ENCODE measurements at regions not wholly inside any gene's neighbourhood (a gene's known extent, or its start where the extent isn't known, plus 50 kb on each side); places are given as distances from the start of the nearest gene placed in this dataset.
A peak's percentile ranks its signal among the peaks of the same experiment; 100 is the strongest.

- no peak for DNase-seq (ENCODE audit: insufficient read length)
- FAIRE-seq = no peak
- TF ChIP-seq TAF1 (IDR thresholded peaks at IDR 0.05; ENCODE audit: borderline replicate concordance, low read depth, low read length) (no peak), POLR2A (IDR thresholded peaks at IDR 0.05; ENCODE audit: low read depth, low read length) (no peak), POLR2AphosphoS5 (IDR thresholded peaks at IDR 0.05; ENCODE audit: low read depth, low read length) (no peak)
These were observed 222.1 kb upstream of the CFAP20DC start for GRCh38 chr3:59271971-59272370.

DNA sequence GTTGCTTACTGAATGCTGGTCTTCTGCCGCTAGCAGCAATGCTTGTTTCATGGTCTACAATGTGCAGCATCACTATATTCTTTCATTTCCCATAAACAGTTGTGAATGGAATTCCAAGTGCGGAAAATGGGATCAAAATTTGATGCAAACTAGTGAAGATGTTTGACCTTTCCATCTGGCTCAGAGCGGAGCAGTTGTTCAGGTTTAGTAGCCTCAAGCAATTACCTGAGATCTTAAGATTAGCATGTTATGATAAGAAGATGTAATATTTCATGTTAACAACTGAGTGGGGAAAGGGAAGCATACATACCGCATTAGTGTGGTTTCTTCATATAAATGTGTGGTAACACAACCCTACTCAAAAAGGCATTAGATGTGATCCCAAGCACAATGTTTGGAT, 221.1 kb upstream of the CFAP20DC start:
- DNase-seq (ENCODE audit: insufficient read length) = no peak
- FAIRE-seq = no peak
- TF ChIP-seq POLR2A (IDR thresholded peaks at IDR 0.05; ENCODE audit: low read depth, low read length) (no peak), TAF1 (IDR thresholded peaks at IDR 0.05; ENCODE audit: borderline replicate concordance, low read depth, low read length) (no peak), POLR2AphosphoS5 (IDR thresholded peaks at IDR 0.05; ENCODE audit: low read depth, low read length) (no peak)

DNA sequence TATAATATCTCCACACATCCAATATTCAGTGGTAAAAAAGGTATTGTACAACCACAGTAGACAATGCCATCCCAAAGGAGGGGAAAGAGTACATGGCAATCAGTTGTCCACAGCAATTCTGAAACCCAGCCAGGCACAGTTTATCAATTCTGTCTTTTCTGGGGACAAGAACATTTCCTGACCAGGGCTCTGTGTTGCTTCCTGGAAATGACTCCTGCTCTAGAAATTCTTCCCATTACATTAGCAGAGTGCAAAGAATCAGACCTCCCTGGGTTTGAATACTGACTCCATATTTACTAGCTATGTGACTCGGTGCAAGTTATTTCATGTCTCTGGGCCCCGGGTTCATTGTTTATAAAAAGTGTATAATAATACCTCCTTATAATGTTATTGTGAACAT, 220.4 kb upstream of the CFAP20DC start:
- TF ChIP-seq TAF1 (IDR thresholded peaks at IDR 0.05; ENCODE audit: borderline replicate concordance, low read depth, low read length) (no peak), POLR2AphosphoS5 (IDR thresholded peaks at IDR 0.05; ENCODE audit: low read depth, low read length) (no peak)
- no peak for DNase-seq (ENCODE audit: insufficient read length)
- FAIRE-seq = no peak

- FAIRE-seq = no peak
- no peak for TF ChIP-seq POLR2AphosphoS5 (IDR thresholded peaks at IDR 0.05; ENCODE audit: low read depth, low read length)
- TF ChIP-seq TAF1 (IDR thresholded peaks at IDR 0.05; ENCODE audit: borderline replicate concordance, low read depth, low read length) = no peak
- no peak for TF ChIP-seq POLR2A (IDR thresholded peaks at IDR 0.05; ENCODE audit: low read depth, low read length)
These were observed 218.3 kb upstream of the CFAP20DC start for GRCh38 chr3:59268170-59268569.

GRCh38 chr3:59267021-59267420, 217.2 kb upstream of the CFAP20DC start:
- no peak for TF ChIP-seq POLR2A (IDR thresholded peaks at IDR 0.05; ENCODE audit: low read depth, low read length)
- no peak for FAIRE-seq
- DNase-seq (ENCODE audit: insufficient read length) = no peak

More at GRCh38 chr3:59268170-59268569, 218.3 kb upstream of the CFAP20DC start:
- no peak for DNase-seq (ENCODE audit: insufficient read length)

DNA sequence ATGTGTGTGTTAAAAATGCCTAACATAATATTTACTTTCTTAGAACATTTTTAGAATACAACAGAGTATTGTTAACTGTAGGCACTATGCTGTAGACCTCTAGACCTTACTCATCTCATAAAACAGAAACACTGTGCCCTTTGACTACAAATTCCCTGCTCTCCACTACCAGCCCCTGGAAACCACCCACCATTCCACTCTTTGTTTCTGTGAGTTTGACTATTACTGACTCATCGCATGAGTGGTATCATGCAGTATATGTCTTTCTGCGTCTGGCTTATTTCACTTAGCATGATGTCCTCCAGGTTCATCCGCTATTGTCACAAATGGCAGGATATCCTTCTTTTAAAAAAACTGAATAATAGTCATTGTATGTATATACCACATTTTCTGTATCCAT, 216.7 kb upstream of the CFAP20DC start:
- TF ChIP-seq POLR2A (IDR thresholded peaks at IDR 0.05; ENCODE audit: low read depth, low read length) (no peak), TAF1 (IDR thresholded peaks at IDR 0.05; ENCODE audit: borderline replicate concordance, low read depth, low read length) (no peak)
- no peak for FAIRE-seq

GRCh38 chr3:59265566-59265965, 215.7 kb upstream of the CFAP20DC start:
- no peak for TF ChIP-seq POLR2AphosphoS5 (IDR thresholded peaks at IDR 0.05; ENCODE audit: low read depth, low read length)
- TF ChIP-seq TAF1 (IDR thresholded peaks at IDR 0.05; ENCODE audit: borderline replicate concordance, low read depth, low read length) = no peak
- no peak for TF ChIP-seq POLR2A (IDR thresholded peaks at IDR 0.05; ENCODE audit: low read depth, low read length)
- FAIRE-seq (no peak), DNase-seq (ENCODE audit: insufficient read length) (no peak)

More for the DNA sequence above, 216.7 kb upstream of the CFAP20DC start:
- DNase-seq (ENCODE audit: insufficient read length) = no peak

DNA sequence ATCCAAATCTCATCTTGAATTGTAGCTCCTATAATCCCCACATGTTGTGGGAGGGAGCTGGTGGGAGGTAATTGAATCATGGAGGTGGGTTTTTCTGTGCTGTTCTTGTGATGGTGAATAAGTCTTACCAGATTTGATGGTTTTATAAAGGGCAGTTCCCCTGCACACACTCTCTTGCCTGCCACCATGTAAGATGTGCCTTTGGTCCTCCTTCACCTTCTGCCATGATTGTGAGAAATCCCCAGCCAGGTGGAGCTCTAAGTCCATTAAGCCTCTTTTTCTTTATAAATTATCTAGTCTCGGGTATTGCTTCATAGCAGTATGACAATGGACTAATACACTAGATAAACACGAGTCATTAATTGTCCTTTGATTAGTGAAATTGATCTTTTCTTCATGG, 214.5 kb upstream of the CFAP20DC start:
- FAIRE-seq (no peak), DNase-seq (ENCODE audit: insufficient read length) (no peak)
- TF ChIP-seq POLR2A (IDR thresholded peaks at IDR 0.05; ENCODE audit: low read depth, low read length) (no peak), TAF1 (IDR thresholded peaks at IDR 0.05; ENCODE audit: borderline replicate concordance, low read depth, low read length) (no peak), POLR2AphosphoS5 (IDR thresholded peaks at IDR 0.05; ENCODE audit: low read depth, low read length) (no peak)

GRCh38 chr3:59263152-59263551, 213.3 kb upstream of the CFAP20DC start:
- FAIRE-seq = no peak
- TF ChIP-seq POLR2A (IDR thresholded peaks at IDR 0.05; ENCODE audit: low read depth, low read length) (no peak), POLR2AphosphoS5 (IDR thresholded peaks at IDR 0.05; ENCODE audit: low read depth, low read length) (no peak), TAF1 (IDR thresholded peaks at IDR 0.05; ENCODE audit: borderline replicate concordance, low read depth, low read length) (no peak)
- no peak for DNase-seq (ENCODE audit: insufficient read length)

- no peak for DNase-seq (ENCODE audit: insufficient read length)
- peak; percentile 54 for FAIRE-seq
- TF ChIP-seq POLR2A (IDR thresholded peaks at IDR 0.05; ENCODE audit: low read depth, low read length) (no peak), TAF1 (IDR thresholded peaks at IDR 0.05; ENCODE audit: borderline replicate concordance, low read depth, low read length) (no peak), POLR2AphosphoS5 (IDR thresholded peaks at IDR 0.05; ENCODE audit: low read depth, low read length) (no peak)
These were observed 212.3 kb upstream of the CFAP20DC start for GRCh38 chr3:59262076-59262498.

DNA sequence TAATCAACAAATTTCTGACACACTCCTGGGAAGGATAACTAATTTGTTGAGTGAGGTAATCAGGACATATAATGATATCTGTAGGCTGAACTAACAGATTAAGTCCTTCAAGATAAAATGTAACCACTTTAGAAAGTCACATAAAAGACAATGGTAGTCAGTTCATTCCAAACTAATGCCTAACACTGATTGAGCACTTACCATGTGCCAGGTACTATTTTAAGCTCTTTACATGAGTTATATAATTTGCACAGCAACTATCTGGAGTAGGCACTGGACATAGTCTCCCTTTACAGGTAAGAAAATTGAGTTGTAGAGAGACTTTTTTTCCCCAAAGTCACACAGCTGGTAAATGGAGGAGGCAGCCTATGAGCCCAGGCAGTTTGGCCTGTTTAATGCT, 211.2 kb upstream of the CFAP20DC start:
- no peak for FAIRE-seq
- DNase-seq (ENCODE audit: insufficient read length) = no peak
- no peak for TF ChIP-seq TAF1 (IDR thresholded peaks at IDR 0.05; ENCODE audit: borderline replicate concordance, low read depth, low read length)
- TF ChIP-seq POLR2AphosphoS5 (IDR thresholded peaks at IDR 0.05; ENCODE audit: low read depth, low read length) = no peak
- no peak for TF ChIP-seq POLR2A (IDR thresholded peaks at IDR 0.05; ENCODE audit: low read depth, low read length)

DNA sequence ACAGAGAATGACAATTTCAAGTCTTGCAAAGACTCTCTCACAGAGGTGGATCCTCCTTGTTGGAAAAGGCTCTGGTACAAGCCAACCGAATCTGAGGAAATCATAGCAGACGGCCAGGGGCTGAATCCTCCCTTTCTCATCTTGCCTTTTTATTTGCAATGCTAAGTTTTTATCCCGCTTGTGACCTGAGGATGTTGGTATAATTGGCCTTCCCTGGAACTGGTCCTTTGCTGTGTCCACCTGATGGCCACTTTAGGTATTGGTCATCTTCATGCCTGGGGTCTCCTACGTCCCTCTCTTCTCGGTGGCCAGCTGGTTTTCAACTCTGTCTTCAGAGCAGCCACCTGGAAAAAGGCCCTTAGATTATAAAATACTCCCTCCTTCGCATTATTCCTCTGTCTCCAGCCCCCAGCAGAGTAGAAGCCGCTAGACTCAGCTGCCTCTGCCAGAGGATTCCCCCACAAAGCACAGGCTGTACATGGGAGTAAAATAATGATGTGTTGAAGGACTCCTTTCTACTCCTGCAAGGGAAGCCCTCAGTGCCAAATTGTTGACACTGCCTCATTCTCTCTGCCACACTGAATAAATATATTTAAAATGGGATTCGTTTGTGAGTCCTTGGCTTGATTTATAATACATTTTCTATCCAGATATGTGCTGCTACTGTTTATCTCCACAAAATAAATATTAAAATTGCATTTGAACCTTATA, 208.9 kb upstream of the CFAP20DC start:
- no peak for FAIRE-seq
- TF ChIP-seq POLR2A (IDR thresholded peaks at IDR 0.05; ENCODE audit: low read depth, low read length) (no peak), TAF1 (IDR thresholded peaks at IDR 0.05; ENCODE audit: borderline replicate concordance, low read depth, low read length) (no peak), POLR2AphosphoS5 (IDR thresholded peaks at IDR 0.05; ENCODE audit: low read depth, low read length) (no peak)
- no peak for DNase-seq (ENCODE audit: insufficient read length)

All from GM12892 (cell line).